Esophagus squamous epithelium (tissue), 4 donors: ENCODE measurements at regions not wholly inside any gene's neighbourhood (a gene's known extent, or its start where the extent isn't known, plus 50 kb on each side); places are given as distances from the start of the nearest gene placed in this dataset.

ENCODE experiments used
- CTCF ChIP-seq, 6 experiments: fragments of 450-650 bp in 4 of 6; fragments of 200-600 bp in 2 of 6; sonication (generic) in 2 of 6; IDR thresholded peaks; one replicate each; pipeline ENCODE4 v1.5.1; 2016 to 2019; ENCODE audit warnings: antibody characterized with exemption in 6 of 6, mild to moderate bottlenecking in 4 of 6, moderate library complexity in 4 of 6
- POLR2A ChIP-seq, 4 donors: fragments of 450-650 bp; IDR thresholded peaks; one replicate each; pipeline ENCODE4 v1.6.1; 2017; ENCODE audit warnings: antibody characterized with exemption in 4 of 4, mild to moderate bottlenecking in 4 of 4, moderate library complexity in 3 of 4

- TF ChIP-seq CTCF (IDR thresholded peaks at IDR 0.05) (no peak), POLR2A (IDR thresholded peaks at IDR 0.05) (no peak)
Measured at GRCh38 chr14:98614741-98615140, 657.3 kb downstream of the BCL11B start.
